CD4-positive, alpha-beta T cell treated with Interleukin-17A for 1 hour (primary cell): ENCODE measurements at regions not wholly inside any gene's neighbourhood (a gene's known extent, or its start where the extent isn't known, plus 50 kb on each side); places are given as distances from the start of the nearest gene placed in this dataset.

Experiments used
- DNase-seq: peaks from one replicate; pipeline ENCODE4 v3.0.0-alpha.2; 2020

- no peak for DNase-seq
Measured at GRCh38 chr1:224486801-224487583, 52.4 kb upstream of the WDR26 start.

GRCh38 chr1:224488806-224489499 lies 54.4 kb upstream of the WDR26 start:
- DNase-seq, result no peak

GRCh38 chr1:224489534-224490365 lies 55.2 kb upstream of the WDR26 start:
- no peak for DNase-seq

GRCh38 chr1:224490549-224491537 lies 56.2 kb upstream of the WDR26 start:
- DNase-seq, result no peak

- no peak for DNase-seq
Measured at GRCh38 chr1:224492015-224492414, 57.4 kb upstream of the WDR26 start.

- no peak for DNase-seq
Measured at GRCh38 chr1:224492632-224493031, 58.0 kb upstream of the WDR26 start.

GRCh38 chr1:224493269-224493668 lies 58.7 kb upstream of the WDR26 start:
- DNase-seq, result no peak

DNA sequence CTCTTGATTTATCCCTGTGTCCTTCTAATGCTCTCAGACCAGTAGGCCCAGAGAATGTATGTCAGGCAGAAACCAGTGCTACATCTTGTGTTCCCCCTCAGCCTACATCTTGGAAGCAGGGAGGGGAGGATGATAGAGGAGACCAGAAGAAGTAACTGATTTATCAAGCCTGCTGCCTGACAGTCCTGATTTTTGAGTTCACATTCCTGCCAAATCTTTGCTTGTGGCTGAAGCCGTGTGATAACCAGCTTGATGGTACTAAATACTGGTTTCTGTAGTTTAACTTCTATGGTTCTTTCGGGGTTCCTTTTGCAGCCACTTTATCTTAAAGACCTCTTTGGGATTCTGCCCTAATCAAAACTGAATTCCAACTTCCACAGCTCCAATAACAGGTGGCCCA lies 59.7 kb upstream of the WDR26 start:
- DNase-seq, result no peak

DNA sequence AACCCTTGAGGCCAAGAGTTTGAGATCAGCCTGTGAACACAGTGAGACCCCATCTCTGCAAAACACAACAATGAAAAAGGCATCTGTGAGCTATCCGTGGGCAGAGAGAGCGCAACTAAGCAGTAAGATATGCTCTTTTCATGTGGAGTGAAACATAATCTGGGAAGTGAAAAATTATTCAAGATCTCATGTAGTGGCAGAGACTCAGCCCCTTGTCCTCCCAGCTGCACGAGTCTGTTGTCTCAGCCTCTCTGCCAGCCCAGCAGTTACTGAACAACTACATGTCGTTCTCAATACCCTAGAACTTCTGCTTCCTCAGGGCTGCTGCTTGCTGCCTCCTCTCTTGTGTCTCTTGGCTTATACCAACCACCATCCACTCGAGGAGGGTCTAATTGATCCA lies 61.3 kb upstream of the WDR26 start:
- DNase-seq, result no peak

DNA sequence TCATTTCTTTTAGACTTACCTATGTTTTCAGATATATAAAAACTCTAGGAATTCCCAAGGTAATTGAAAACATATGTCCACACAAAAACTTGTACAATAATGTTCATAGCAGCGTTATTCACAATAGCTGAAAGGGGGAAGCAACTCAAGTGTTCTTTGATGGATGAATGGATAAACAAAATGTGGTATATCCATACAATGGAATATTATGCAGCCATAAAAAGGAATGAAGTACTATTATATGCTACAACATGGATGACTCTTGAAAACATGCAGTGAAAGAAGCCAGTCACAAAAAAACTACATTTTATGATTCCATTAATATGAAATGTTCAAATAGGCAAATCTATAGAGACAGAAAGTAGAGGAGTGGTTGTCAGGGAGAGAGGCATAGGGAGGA lies 62.2 kb upstream of the WDR26 start:
- DNase-seq, result no peak

DNA sequence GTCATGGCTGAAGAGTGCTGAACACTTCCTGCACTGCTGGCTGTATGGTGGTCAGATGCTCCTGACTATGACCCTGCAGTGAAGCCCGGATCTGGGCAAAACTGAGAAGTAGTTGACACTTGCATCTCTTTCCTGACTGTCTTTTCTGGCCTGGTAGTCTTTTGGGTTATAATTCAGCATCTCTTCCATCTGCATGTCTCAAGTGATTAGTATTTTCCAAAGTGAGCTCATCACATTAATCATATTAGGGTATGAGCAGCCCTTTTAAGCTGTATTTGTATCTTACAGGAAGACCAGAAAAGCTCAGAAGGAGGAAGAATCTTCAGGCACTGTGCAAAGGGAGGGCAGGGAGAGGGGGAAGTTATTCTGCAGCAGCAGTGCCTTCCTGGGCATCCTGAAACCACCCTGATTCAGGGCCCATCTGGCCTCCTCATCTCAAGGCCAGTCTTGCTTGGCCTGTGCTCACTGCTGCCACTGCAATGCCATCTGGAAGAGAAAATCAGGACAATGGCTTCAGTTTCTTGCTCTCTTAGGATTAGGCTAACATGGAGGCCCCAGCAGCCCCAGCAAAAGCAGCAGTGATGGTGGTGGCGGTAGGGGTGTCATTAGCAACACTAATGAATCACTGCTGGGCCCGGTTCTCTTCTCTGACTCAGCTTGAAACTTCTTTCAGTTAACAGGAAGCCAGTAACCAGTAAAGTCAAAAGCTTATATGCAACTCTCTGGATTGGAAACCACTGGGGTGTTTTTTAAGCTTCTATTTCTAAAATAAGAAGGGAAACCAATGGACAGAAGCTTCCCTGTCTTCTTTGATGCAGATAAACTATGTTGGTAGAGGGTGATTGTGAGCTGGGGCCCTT lies 63.3 kb upstream of the WDR26 start:
- DNase-seq, result peak; percentile 44

- no peak for DNase-seq
Measured at GRCh38 chr1:224498574-224499170, 64.1 kb upstream of the WDR26 start.

DNA sequence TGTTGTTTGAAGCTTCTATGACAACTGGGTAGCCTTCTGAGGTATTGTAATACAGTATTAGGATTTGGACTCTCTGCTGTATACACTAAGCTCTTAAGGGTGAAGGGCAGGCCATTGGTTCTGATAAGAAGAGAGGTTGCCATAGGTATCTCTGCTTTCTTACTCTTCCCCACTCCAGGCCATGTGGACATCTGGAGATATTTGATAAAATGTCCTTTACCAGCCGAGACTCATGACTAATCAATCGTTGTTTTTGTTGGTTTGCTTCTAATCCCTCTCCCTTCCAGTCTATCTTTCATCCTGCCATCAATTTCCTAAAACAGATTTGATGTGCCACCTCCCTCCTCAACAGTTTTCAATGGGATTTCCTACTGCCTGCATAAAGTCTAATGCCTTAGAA lies 64.6 kb upstream of the WDR26 start:
- no peak for DNase-seq

- no peak for DNase-seq
Measured at GRCh38 chr1:224500796-224501195, 66.2 kb upstream of the WDR26 start.

DNA sequence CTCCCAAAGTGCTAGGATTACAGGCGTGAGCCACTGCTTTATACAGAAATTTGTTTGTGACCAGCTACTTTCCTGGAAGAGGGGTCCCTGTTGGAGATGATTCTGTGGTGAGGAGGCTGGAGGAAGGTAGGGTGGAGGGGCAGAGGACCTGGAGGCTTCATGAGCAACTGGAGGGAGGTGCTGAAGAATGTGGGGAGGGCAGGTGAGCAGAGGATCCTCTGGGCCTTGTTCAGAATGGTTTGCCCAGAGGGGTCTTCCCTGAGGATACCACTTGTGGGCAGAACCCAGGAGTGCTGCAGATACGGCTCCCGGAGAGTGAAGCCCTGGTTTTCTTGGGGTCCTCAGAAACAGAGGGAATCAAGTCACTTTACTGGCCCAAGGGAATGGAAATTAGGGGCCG lies 67.2 kb upstream of the WDR26 start:
- DNase-seq, result no peak

DNA sequence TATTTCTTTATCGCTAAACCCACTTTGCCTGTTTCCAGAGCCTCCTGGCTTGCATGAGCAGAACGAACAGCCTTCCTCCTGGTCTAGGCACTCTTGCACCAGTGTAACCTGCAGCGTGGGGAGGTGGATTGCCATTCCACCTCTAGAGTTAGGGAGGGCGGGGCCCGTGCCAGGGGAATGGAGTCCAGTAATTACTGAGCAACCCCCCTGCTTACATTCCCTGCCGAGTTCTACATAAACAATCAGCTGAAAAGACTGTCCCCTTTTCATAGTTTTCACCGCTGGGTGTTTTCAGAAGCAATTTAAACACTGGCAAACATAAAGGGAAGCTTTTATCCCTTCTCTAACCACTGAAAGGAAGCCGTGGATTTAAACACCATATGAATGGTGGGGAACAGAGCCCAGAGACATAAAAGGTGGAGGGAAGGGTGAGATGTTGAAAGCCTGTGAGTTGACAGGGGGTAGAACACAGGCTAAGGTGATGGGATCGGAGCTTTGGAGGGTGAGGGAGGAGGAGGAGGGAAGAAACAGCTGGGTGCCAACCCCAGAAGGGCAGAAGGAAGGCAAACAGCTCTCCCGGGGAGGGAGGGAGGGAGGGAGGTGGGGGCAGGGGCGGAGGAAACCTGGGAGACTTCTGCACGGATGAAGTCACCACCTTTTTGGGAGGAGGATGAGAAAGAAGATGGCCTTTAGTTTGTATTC lies 68.0 kb upstream of the WDR26 start:
- no peak for DNase-seq

GRCh38 chr1:224503161-224504118 lies 68.8 kb upstream of the WDR26 start:
- no peak for DNase-seq

- DNase-seq, result no peak
Measured at GRCh38 chr1:224504297-224505041, 69.9 kb upstream of the WDR26 start.
